ENCODE measurements at regions not wholly inside any gene's neighbourhood (a gene's known extent, or its start where the extent isn't known, plus 50 kb on each side); places are given as distances from the start of the nearest gene placed in this dataset.

GRCh38 chr21:24976238-24976637, 631.0 kb downstream of the MRPL39 start:
- no peak for DNase-seq

DNA sequence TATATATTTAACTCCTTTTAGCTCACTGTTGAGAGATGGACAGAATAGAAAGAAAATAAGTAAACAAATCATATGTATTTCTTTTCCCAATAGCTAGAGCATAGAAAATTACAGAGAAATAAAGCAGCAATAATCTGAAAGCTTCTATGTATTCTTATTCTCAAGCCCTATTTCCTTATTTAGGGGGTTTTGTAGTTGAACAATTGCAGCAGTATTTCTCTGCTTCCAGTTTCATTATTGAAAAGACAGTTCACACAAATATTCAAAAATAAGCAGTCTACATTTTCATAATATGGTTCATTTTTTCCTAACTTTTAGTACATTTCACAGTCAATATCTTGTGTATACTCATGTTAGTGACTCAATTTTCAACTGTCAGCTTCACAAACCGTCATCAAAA, 638.2 kb downstream of the MRPL39 start:
- DNase-seq = no peak

GRCh38 chr21:24955275-24955961, 651.9 kb downstream of the MRPL39 start:
- no peak for DNase-seq

DNA sequence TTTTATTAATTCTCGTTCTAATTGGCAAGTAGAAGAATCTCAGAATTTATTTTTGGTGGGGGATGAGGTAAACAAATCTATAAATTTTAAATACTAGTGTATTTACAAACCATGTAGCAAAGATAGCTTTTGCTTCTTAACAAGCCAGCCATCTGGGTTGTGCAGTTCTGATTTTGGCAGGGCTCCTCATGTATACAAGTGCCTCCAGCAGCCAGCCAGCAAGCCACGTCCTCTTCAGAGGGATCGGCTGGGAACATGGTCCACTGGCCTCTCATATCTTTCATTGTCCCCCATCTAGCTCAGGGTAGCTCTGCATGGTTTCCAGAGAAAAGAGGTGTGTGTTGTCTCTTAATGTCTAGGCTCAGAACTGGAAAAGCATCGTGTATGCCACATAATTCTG, 659.1 kb downstream of the MRPL39 start:
- DNase-seq = no peak

DNA sequence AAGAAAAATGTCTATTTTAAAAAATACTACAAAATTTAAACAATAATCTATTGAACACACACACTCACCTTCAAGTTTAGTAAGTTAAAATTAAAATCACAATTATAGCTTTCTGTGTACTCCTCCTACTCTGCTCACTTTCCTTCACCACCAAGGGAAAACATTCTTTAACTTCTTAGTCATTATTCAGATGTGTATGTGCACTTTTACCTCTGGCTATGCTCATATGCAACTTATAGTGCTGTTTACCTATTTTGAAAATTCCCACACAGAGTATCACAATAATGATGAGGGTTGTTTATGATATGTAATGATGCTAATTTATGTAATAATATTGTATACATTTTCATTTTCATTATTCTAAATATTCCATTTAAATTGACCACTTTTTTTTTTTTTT, 661.4 kb downstream of the MRPL39 start:
- no peak for DNase-seq

DNA sequence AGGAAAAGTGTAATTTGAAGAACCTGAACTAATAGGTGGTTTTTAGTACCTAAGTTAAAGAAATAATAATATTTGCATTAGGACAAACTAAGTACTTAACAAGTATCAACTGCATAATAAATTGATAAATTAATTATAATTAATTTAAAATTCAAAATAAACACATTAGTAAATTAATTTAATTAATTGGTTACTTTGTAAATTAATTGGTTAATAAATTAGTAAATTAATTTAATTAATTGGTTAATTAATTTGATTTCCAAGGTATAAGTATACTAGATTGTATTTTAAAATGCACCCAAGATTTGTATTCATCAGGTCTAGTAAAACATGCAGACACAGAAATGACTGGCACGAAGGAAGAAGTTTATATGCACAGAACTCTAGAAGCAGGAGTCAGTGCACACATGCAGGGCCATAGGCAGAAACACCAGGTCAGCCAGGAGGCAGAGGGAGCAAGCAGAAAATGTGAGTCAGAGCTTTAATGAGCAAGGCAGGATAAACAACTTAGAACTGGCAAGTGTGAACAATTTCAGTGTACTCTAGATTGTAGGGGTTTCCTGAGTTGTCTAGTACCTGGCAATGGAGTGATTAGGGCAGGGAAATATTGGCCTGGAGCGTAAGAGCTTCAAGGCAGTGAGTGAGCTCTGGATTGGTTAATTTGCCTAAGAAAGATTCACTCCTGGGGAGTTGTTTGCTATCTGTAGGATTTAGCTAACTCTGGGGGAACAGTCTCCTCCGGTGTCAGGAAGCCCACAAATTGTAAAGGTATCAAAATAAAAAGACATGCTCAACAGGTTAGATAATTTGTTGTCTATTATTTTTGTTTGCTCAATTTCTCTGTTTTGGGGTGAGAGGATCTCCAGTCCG, 665.7 kb downstream of the MRPL39 start:
- DNase-seq = peak; percentile 59

GRCh38 chr21:24939291-24939690, 668.0 kb downstream of the MRPL39 start:
- DNase-seq = no peak

DNA sequence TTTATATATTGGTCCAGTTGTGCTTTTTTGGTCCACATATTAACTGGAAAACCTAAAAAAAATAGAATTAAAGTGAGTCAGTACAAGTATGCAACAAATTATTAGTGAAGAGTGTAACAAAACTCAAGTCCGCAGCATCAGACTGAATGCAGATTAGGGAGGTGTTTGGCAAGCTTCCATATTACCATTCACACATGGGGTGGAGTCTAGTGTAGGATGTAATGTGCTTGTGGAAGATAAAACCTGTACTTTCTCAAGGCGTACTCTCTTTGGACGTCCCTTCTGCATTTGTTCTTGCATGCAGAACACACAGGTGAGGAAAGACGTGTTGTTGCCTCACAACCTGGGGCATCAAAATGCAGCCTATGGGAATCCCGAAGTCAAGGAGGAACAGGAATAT, 668.7 kb downstream of the MRPL39 start:
- DNase-seq = no peak

DNA sequence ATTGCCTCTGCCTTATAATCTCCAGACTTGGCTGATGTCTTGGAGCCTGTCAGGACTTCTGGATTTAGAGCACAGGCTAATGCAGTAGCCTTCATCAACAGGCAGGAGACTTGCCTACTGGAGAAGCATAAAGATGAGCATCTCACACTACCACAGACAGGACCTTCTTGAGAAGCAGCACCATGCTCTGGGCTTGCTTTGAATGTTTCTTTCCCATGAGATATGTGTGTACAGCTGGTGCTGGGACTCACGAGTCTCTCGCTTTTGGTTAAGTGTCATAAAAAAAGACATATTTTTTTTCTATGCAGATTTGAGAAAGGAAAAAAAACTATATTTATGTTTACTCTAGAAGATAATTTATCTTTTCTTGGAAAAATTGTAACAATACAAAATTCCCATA, 671.3 kb downstream of the MRPL39 start:
- no peak for DNase-seq

DNA sequence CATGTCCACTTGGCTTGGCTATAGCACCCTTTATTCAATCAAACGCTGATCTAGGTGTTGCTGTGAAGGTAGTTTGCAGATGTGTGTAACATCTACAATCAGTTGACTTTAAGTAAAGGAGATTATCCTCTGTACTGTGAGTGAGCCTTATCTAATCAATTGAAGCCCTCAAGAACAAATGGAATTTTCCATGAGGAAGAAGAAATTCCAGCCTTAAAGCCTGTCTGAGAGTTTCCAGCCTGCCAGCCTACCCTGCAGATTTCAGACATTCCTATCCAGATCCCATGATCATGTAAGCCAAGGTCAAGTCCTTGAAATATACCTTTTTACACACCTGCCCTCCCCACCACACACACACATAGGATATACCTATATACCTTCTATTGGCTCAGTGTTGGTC, 696.7 kb downstream of the MRPL39 start:
- DNase-seq = no peak

GRCh38 chr21:24903994-24904635, 703.2 kb downstream of the MRPL39 start:
- DNase-seq = no peak

DNA sequence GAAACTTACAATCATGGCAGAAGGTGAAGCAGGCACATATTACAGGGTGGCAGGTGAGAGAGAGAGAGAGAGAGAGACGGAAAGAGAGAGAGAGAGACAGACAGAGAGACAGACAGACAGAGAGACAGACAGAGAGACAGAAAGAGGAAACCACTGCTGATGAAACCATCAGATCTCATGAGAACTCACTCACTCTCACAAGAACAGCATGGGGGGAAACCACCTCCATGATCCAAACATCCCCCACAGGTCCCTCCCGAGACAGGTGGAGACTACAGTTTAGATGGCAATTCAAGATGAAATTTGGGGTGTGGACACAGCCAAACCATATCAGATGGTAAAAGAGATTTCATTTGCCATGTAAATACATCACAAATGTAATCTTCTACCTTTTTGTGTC, 708.1 kb downstream of the MRPL39 start:
- no peak for DNase-seq

GRCh38 chr21:24897883-24898282, 709.4 kb downstream of the MRPL39 start:
- DNase-seq = no peak

GRCh38 chr21:24896735-24897124, 710.6 kb downstream of the MRPL39 start:
- no peak for DNase-seq

- peak; percentile 38 for DNase-seq
These were observed 711.2 kb downstream of the MRPL39 start for GRCh38 chr21:24895885-24896734.

DNA sequence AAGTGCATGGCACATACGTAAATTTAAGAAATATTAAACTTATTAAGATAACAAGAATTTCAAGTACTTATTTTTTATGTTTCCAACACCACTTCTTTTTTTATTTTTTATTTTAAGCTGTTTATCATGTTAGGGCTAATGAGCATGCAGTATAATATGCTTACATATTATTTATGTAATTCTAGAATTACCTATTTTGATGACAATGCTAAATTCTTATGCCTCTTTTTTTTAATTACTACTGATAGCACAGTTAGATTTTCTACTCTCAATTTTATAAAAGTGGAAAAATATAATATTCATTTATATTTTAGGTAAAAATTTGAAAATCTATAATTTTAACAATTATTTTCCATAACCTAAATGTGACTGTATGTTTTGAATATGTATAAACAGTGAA, 713.0 kb downstream of the MRPL39 start:
- no peak for DNase-seq

- no peak for DNase-seq
These were observed 717.3 kb downstream of the MRPL39 start for GRCh38 chr21:24890021-24890420.

GRCh38 chr21:24881506-24881905, 725.8 kb downstream of the MRPL39 start:
- no peak for DNase-seq

DNA sequence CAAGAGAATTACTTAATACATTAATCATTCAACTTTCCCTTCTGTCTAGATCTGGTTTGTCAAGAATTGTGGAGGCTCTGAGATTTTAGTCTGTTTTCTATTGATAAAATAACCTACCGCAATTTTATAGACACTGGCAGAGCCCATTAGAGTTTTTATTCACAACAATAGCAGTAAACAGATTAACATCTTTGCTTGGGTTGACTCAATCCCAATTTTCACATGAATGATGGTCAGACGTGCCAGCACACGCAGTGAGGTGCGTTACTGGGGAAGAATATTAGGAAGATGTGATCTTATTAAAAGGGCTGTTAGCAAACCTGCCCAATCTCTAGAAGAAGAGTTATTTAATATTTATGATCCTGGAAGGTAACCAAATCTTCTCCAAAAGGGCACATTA, 736.6 kb downstream of the MRPL39 start:
- DNase-seq = no peak

DNA sequence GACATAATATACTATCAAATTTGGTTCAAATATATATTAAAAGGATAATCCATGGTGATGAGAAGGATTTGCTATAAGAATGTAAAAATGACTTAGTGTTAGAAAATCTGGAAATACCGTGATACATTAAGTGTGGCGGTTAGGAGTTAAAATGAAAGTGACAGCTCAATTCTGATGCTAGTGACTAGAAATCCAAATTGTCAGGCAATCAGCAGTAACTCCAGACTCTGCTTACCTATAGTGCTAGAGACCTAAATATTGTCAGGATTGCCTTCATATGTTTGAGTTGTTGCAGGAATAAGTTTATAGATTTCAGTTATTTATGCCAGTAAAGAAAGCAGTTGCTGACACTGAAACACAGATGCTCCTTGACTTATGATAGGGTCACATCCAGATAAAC, 737.4 kb downstream of the MRPL39 start:
- DNase-seq = no peak

- DNase-seq = no peak
These were observed 739.2 kb downstream of the MRPL39 start for GRCh38 chr21:24868117-24868516.

GRCh38 chr21:24861471-24861870, 745.8 kb downstream of the MRPL39 start:
- DNase-seq = no peak

DNA sequence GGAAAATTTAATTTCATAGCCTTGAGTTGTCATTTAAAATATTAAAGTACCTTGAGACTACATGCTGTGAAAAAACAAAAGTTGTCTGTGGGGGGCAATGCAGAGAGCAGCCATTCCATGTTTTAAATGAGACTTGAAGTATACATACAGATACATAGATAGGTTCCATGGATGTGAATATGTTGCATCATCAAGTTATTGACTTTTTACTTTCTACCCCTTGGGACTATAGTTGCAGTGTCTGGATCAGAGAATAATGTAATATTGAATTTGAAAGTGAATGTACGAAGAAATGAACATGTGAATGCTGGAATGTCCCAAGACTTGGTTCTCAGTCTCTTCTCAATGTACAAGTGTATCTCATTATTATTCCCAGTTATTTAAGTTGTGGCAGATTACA, 751.0 kb downstream of the MRPL39 start:
- no peak for DNase-seq

Data from islet precursor cell (in vitro differentiated cells).